Heart left ventricle (tissue), 16 donors: ENCODE measurements at regions not wholly inside any gene's neighbourhood (a gene's known extent, or its start where the extent isn't known, plus 50 kb on each side); places are given as distances from the start of the nearest gene placed in this dataset.

Source experiments
- ATAC-seq, 4 donors: fragments of 200-7000 bp; cut with Tn5 transposase; one replicate each; pipeline ENCODE4 v1.9.1; 2020 to 2022; ENCODE audit warnings: moderate library complexity in 4 of 4, mild to moderate bottlenecking in 3 of 4, moderate number of reproducible peaks in 1 of 4
- DNase-seq, 5 donors: peaks; one replicate each; pipeline ENCODE4 v3.0.0-alpha.2; 2020
- H3K27ac ChIP-seq, 12 donors: fragments of 200-600 bp; sonication (generic) in 4 of 12; one replicate each; pipeline versions ENCODE4 v1.5.0 to v1.8.0; 2016 to 2022; ENCODE audit warnings: mild to moderate bottlenecking in 2 of 12
- H3K27me3 ChIP-seq, 9 donors: fragments of 200-600 bp; sonication (generic) in 2 of 9; one replicate each; pipeline versions ENCODE4 v1.5.1 to v1.8.0; 2016 to 2022; ENCODE audit warnings: mild to moderate bottlenecking in 3 of 9
- H3K36me3 ChIP-seq, 9 donors: fragments of 200-600 bp; sonication (generic) in 2 of 9; one replicate each; pipeline versions ENCODE4 v1.5.0 to v1.8.0; 2018 to 2022; ENCODE audit warnings: mild to moderate bottlenecking in 2 of 9
- H3K4me1 ChIP-seq, 12 donors: fragments of 200-600 bp; sonication (generic) in 4 of 12; one replicate each; pipeline versions ENCODE4 v1.5.0 to v1.8.0; 2016 to 2022; ENCODE audit warnings: mild to moderate bottlenecking in 3 of 12
- H3K4me3 ChIP-seq, 12 donors: fragments of 200-600 bp; sonication (generic) in 4 of 12; one replicate each; pipeline versions ENCODE4 v1.5.0 to v1.8.0; 2017 to 2022; ENCODE audit warnings: mild to moderate bottlenecking in 9 of 12, moderate library complexity in 4 of 12
- H3K9me3 ChIP-seq, 12 donors: fragments of 200-600 bp; sonication (generic) in 4 of 12; one replicate each; pipeline versions ENCODE4 v1.5.0 to v1.8.0; 2016 to 2022; ENCODE audit warnings: mild to moderate bottlenecking in 1 of 12
- CTCF ChIP-seq, 12 donors: fragments of 200-600 bp; sonication (generic) in 4 of 12; IDR thresholded peaks; one replicate each; pipeline versions ENCODE4 v1.5.0 to v1.8.0; 2018 to 2022; ENCODE audit warnings: antibody characterized with exemption in 12 of 12, mild to moderate bottlenecking in 5 of 12
- POLR2A ChIP-seq, 2 donors: fragments of 450-650 bp; IDR thresholded peaks; one replicate each; pipeline ENCODE4 v1.6.1; 2017; ENCODE audit warnings: antibody characterized with exemption in 2 of 2, mild to moderate bottlenecking in 2 of 2, moderate library complexity in 2 of 2
- WGBS, 4 donors: extraction: QIAGEN DNeasy Blood & Tissue Kit in 2 of 4; methylation state at CpG; one replicate each; pipeline versions ENCODE4 v1.1.5 to v1.1.7; 2013 to 2018; 5-methylcytosine and 5-hydroxymethylcytosine counted together
- intact Hi-C, 10 donors: fragments of 100-400 bp; cut with DNase I; formaldehyde crosslinking; loops; one replicate each; pipeline versions ENCODE4 v1.11.1 to v1.14.2; 2022
- donor health status: ischemic (EF 13 %, LVEDD 7.1; RV severe dilation, severe dysfunction).
- donor health status: healthy with polysubstance abuse.
- donor health status: DM: no; HTN: yes; CAD: no.
- donor health status: DM: no; HTN: no; CAD: no.
- donor health status: ischemic (EF 25% LVEDD 6.9; RV normal size, moderate dysfunction).
- donor health status: ischemic (EF 25% LVEDD 5.7; RV mildly dilated, moderate dysfunction).
- donor health status: healthy.
- donor health status: DM: yes; HTN: yes; CAD: no.
- donor health status: ischemic (EF 35%, LVEDD 5.7; RV mildly dilated, moderate dysfunction).
- donor health status: nonischemic (EF 11% LVEDD 7.7; RV severe dilation, severe dysfunction).
- donor health status: DM: yes; HTN: yes; CAD: no.
- donor health status: PGD.
- donor health status: ischemic (EF 29% LVEDD 5.4; RV normal size, mild dysfunction).
- donor health status: nonischemic (EF 23%, LVEDD 6.1; RV moderate dilation, normal function).

- Histone ChIP-seq H3K27me3 (no peaks in the 10 kb centered on the region), H3K4me1 (no peaks in the 10 kb centered on the region), H3K36me3 (no peaks in the 10 kb centered on the region), H3K9me3 (peaks cover 0 to 6% (median 0%) of the 10 kb centered on the region in 12 donors), H3K4me3 (no peak overlapping the region), H3K27ac (no peak overlapping the region)
- intact Hi-C loops: no loop called here
- TF ChIP-seq CTCF (IDR thresholded peaks at IDR 0.05): no peak
- no peak for TF ChIP-seq POLR2A (IDR thresholded peaks at IDR 0.05)
- ATAC-seq (no peak), DNase-seq (no peak)
Observed at GRCh38 chr9:1673300-1673699, 341.8 kb upstream of the SMARCA2 start.

GRCh38 chr9:1676771-1677170 is 338.4 kb upstream of the SMARCA2 start:
- peaks cover 0 to 6% (median 0%) of the 10 kb centered on the region in 12 donors for H3K9me3 ChIP-seq
- no peak for TF ChIP-seq CTCF (IDR thresholded peaks at IDR 0.05)
- TF ChIP-seq POLR2A (IDR thresholded peaks at IDR 0.05): no peak
- no peaks in the 10 kb centered on the region for H3K36me3 ChIP-seq
- no peaks in the 10 kb centered on the region for H3K4me1 ChIP-seq
- DNase-seq: no peak
- no peak overlapping the region for H3K27ac ChIP-seq
- no peak for ATAC-seq
- WGBS, 4 donors: 74 to 82% (median 78%) methylated on average over 3 of the region's 3 CpGs
- no peak overlapping the region for H3K4me3 ChIP-seq
- intact Hi-C loops: no loop called here
- H3K27me3 ChIP-seq: no peaks in the 10 kb centered on the region

GRCh38 chr9:1683951-1684350 is 331.2 kb upstream of the SMARCA2 start:
- no peaks in the 10 kb centered on the region for H3K4me1 ChIP-seq
- DNase-seq (no peak), ATAC-seq (no peak)
- intact Hi-C loops: no loop called here
- no peak overlapping the region for H3K27ac ChIP-seq
- WGBS, 4 donors: 70 to 83% (median 80%) methylated on average over 2 of the region's 2 CpGs
- H3K36me3 ChIP-seq: no peaks in the 10 kb centered on the region
- TF ChIP-seq CTCF (IDR thresholded peaks at IDR 0.05) (no peak), POLR2A (IDR thresholded peaks at IDR 0.05) (no peak)
- peaks cover 0 to 3% (median 0%) of the 10 kb centered on the region in 12 donors for H3K9me3 ChIP-seq
- H3K27me3 ChIP-seq: no peaks in the 10 kb centered on the region
- H3K4me3 ChIP-seq: no peak overlapping the region

GRCh38 chr9:1698991-1699390 is 316.2 kb upstream of the SMARCA2 start:
- 84 to 91% (median 86%) methylated on average over 5 of the region's 5 CpGs for WGBS, 4 donors

More at GRCh38 chr9:1698991-1699390, 316.2 kb upstream of the SMARCA2 start:
- TF ChIP-seq CTCF (IDR thresholded peaks at IDR 0.05) (no peak), POLR2A (IDR thresholded peaks at IDR 0.05) (no peak)
- Histone ChIP-seq H3K9me3 (no peaks in the 10 kb centered on the region), H3K4me1 (no peaks in the 10 kb centered on the region), H3K36me3 (no peaks in the 10 kb centered on the region), H3K27me3 (peaks cover 0 to 10% (median 0%) of the 10 kb centered on the region in 9 donors), H3K4me3 (no peak overlapping the region), H3K27ac (no peak overlapping the region)
- no peak for ATAC-seq
- DNase-seq: no peak
- intact Hi-C loops: no loop called here
